GM19043 (cell line): ENCODE measurements at regions not wholly inside any gene's neighbourhood (a gene's known extent, or its start where the extent isn't known, plus 50 kb on each side); places are given as distances from the start of the nearest gene placed in this dataset.
"Not testable (repeated sequence)": the region's sequence is repeated elsewhere in the genome, so short reads cannot be mapped to it uniquely, and the experiment has no call there.

Source experiments
- ATAC-seq: cut with Tn5 transposase; IDR thresholded peaks from one replicate; pipeline ENCODE4 v1.9.1; 2021; ENCODE audit warnings: low read depth; ENCODE audit not compliant: unreplicated experiment

DNA sequence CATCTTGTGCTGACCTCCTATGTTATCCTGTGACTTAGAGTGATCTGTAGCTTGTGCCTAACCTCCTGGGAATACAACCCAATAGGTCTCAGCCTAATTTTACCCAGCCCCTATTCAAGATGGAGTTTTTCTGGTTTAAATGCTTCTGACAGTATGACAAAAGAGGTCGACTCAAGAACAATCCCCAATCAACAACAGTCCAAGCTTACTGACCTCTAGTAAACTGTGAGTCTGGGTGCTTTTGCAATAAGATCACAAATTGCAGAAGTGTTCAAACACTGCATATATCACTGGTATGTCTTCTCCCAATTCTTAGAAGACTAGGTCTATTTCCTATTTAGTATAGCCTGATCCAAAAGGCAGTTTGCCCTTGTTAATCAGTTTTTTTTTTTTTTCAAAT, 323.5 kb upstream of the PTGER4 start:
- no peak for ATAC-seq

DNA sequence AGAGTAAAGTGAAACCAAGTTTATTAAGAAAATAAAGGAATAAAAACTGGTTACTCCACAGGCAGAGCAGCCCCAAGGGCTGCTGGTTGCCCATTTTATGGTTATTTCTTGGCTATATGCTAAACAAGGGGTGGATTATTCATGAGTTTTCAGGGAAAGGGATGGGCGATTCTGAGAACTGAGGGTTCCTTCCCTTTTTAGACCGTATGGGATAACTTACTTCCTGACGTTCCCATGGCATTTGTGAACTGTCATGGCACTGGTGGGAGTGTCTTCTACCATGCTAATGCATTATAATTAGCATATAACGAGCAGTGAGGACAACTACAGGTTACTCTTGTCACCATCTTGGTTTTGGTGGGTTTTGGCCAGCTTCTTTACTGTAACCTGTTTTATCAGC, 323.9 kb upstream of the PTGER4 start:
- no peak for ATAC-seq

DNA sequence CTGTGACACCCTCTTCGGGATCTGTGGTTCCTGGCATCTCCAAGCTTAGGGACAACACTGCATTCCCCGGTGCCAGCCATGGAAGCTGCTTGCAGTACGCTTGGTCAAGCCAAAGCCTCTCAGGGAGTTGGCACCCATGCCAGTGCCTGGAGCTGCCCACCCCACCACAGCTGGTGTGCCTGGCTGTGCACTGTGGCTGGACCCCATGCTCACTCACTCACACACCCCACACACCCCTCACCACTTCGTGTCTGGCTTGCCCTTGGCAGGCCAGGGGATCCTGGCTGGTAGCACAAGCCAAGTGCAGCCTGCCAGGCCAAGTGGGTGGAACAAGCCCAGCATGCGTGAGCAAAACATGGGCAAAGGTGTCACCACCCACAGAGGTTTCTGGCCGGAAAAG, 324.5 kb upstream of the PTGER4 start:
- no peak for ATAC-seq

GRCh38 chr5:40354171-40354570, 325.5 kb upstream of the PTGER4 start:
- no peak for ATAC-seq

DNA sequence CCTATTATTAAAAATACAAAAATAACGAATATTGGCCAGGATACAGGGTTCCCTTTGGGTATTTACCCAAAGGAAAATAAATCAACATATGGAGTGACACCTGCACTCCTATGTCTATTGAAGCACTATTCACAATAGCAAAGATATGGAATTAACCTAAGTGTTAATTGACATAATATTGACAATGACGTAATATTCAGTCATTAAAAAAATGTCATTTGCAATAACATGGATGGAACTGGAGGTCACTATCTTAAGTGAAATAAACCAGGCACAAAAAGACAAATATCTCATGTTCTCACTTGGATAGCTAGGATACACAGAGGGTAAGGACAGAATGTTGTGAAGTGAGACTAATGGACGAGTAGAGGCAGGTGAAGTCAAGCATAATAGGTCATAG, 326.3 kb upstream of the PTGER4 start:
- ATAC-seq: no peak

DNA sequence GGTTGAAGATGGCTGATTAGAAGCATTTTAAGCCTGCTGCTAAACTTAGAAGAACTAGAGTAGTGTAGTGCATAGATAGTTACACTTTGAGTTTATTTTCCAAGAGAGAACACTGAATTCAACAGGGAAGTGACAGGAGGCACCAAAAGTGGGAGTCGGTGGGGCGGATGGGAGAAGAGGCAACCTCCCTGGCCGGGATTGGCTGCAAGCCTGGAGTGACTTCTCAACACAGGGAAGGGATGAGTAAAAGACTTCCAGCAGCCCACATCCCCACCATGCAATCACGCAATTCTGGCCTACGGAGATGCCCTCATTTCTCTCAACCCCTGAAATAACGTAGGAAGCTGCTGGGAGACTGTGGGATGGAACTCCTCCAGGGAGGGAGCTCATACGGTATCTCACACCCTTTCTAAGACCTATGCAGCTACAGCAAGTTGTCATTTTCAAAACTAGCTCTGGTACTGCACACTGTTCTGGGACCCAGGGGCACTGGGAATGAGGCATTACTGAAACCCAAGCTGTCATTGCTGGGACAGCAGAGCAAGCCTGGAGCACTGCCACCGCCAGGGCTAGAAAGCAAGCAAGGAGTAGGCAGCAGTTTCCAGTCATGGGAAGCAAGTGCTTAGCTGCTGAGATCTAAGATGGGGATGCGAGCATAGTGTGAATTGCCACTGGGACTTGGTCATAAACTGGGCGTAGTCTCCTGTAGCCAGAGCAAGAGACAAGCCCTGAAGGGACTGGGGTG, 331.6 kb upstream of the PTGER4 start:
- no peak for ATAC-seq

GRCh38 chr5:40346901-40347300, 332.8 kb upstream of the PTGER4 start:
- no peak for ATAC-seq

DNA sequence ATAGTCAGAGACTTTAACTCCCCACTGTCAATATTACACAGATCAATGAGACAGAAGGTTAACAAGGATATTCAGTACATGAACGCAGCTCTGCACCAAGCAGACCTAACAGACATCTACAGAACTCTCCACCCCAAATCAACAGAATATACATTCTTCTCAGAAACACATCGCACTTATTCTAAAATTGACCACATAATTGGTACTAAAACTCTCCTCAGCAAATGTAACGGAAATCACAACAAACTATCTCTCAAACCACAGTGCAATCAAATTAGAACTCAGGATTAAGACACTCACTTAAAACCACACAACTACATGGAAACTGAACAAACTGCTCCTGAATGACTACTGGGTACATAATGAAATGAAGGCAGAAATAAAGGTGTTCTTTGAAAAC, 341.3 kb upstream of the PTGER4 start:
- ATAC-seq: not testable (repeated sequence)

GRCh38 chr5:40334242-40334635, 345.5 kb upstream of the PTGER4 start:
- no peak for ATAC-seq

GRCh38 chr5:40333459-40334241, 346.1 kb upstream of the PTGER4 start:
- peak; percentile 61 for ATAC-seq

DNA sequence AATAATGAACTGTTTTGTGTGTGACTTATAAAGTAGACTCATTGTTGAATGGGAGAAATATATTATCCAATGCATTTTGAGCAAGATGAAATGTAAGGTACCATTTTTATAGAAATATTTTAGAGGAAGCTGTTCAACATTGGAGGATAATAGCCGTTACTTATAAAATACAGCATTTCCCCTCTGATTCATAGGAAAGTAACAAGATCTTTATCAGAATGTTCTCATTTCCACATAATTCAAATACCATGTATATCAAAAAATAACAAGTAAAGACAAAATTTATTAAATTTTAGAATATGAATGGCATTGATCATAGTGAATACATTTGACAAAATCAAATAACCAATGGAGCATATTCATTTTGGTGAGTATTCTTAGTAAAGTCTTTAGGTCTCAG, 346.7 kb upstream of the PTGER4 start:
- no peak for ATAC-seq

DNA sequence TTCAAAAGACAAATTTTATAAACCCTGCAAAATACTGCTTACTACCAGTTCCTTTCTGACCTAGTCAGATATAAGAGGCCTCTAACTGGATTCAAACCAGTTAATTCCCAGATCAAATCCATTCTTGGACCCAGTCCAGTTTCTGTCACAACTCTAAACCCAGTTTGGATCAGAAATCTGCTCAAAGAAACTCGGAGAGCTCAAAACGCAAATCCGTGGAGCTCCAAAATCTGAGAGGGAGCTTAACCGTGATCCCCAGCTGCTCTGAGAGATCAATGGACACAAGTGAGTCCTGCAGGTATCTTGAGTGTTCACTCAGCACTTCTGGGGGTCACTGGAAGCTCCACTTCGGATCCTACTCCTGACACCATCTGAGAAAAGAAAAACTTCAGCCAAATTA, 348.1 kb upstream of the PTGER4 start:
- ATAC-seq: no peak

GRCh38 chr5:40321514-40321913, 358.2 kb upstream of the PTGER4 start:
- ATAC-seq: no peak

GRCh38 chr5:40318395-40318794, 361.3 kb upstream of the PTGER4 start:
- ATAC-seq: no peak

- no peak for ATAC-seq
Observed at GRCh38 chr5:40317023-40317422, 362.7 kb upstream of the PTGER4 start.

- ATAC-seq: no peak
Observed at GRCh38 chr5:40315126-40315525, 364.6 kb upstream of the PTGER4 start.

DNA sequence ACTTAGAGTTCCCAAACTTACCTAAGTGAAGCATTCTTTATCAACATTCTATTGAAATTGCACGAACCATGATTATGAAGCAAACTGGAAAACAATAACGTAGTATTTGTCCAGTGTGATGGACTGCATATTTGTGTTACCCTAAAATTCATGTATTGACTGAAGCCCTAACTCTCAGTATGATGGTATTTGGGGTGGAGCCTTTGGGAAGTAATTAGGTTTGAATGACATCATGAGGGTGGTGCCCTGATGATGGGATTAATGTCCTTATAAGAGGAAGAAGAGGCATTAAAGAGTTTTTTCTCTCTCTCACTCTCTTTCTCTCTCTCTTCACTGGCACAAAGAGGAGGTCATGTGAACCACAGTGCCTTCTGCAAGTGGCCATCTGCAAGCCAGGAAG, 365.4 kb upstream of the PTGER4 start:
- ATAC-seq: no peak

- ATAC-seq: no peak
Observed at GRCh38 chr5:40312205-40312604, 367.5 kb upstream of the PTGER4 start.

- no peak for ATAC-seq
Observed at GRCh38 chr5:40309851-40310250, 369.9 kb upstream of the PTGER4 start.

- no peak for ATAC-seq
Observed at GRCh38 chr5:40308867-40309266, 370.8 kb upstream of the PTGER4 start.

DNA sequence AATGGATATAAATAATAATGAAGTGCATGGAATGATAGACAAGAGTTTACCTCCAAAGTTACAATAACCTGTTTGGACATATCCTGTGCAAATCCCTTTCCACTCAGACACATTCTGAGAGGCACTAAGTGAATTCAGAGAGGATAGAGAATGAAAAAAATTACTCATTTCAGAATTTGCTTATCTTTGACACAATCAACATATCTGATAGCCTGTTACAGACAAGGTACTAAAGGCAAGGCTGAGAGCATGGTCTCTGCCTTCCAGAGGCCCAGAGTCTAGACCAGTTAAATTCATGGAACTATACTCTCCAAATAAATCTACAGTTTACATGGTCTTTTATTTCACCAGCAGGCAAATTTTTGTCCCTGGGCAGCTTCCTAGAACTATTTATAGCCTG, 371.8 kb upstream of the PTGER4 start:
- no peak for ATAC-seq

- no peak for ATAC-seq
Observed at GRCh38 chr5:40306869-40307487, 372.7 kb upstream of the PTGER4 start.
